ENCODE measurements at regions not wholly inside any gene's neighbourhood (a gene's known extent, or its start where the extent isn't known, plus 50 kb on each side); places are given as distances from the start of the nearest gene placed in this dataset.

DNA sequence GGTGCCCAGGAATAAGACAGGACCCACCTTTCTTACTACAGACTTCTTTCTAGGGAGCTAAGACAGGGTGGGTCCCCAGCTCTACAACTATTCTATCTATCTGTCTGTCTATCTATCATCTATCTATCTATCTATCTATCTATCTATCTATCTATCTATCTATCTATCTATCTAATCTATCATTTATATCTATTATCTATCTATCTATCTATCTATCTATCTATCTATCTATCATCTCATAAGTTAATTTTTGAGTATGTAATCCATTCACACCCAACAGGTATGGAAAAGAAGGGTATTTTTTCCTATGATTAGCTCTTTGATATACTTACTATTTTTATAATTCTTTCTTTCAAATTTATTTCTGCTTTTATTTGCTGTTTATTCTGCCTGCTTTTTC, 55.9 kb downstream of the BAMBI start:
- ChIA-PET POLR2A (no interaction called here), CTCF (interaction anchor here (0.8 kb wide), 1 partner anchor 28 kb away, joined by 3 read pairs; no protein-coding TSS in a partner anchor)
- TF ChIP-seq, protein P1, sequence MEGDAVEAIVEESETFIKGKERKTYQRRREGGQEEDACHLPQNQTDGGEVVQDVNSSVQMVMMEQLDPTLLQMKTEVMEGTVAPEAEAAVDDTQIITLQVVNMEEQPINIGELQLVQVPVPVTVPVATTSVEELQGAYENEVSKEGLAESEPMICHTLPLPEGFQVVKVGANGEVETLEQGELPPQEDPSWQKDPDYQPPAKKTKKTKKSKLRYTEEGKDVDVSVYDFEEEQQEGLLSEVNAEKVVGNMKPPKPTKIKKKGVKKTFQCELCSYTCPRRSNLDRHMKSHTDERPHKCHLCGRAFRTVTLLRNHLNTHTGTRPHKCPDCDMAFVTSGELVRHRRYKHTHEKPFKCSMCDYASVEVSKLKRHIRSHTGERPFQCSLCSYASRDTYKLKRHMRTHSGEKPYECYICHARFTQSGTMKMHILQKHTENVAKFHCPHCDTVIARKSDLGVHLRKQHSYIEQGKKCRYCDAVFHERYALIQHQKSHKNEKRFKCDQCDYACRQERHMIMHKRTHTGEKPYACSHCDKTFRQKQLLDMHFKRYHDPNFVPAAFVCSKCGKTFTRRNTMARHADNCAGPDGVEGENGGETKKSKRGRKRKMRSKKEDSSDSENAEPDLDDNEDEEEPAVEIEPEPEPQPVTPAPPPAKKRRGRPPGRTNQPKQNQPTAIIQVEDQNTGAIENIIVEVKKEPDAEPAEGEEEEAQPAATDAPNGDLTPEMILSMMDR (IDR thresholded peaks at IDR 0.05; ENCODE audit: control extremely low read depth, extremely low read depth, low read depth, missing control alignments) = no peak
- DNase-seq (ENCODE audit: extremely low spot score) = no peak

DNA sequence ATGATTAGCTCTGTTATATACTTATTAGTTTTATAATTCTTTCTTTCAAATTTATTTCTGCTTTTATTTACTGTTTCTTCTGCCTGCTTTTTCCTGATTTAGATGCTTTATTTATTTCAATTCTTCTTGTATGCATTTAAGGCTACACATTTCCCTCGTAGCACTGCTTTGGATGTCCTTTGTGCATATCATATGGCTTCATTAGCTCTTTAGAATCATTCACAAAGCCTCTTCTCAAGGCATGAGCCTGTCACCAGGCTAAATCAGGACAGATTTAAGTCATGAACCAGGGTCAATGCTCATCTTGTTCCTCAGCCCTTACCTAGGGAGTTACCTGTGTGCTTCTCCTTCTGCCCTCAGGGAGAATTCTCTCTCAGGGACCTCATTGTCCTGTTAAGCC, 56.3 kb downstream of the BAMBI start:
- DNase-seq (ENCODE audit: extremely low spot score) = no peak
- ChIA-PET POLR2A (no interaction called here), CTCF (interaction anchor here (0.8 kb wide), 1 partner anchor 28 kb away, joined by 3 read pairs; no protein-coding TSS in a partner anchor)
- TF ChIP-seq, protein P1 (IDR thresholded peaks at IDR 0.05; ENCODE audit: control extremely low read depth, extremely low read depth, low read depth, missing control alignments) = no peak

DNA sequence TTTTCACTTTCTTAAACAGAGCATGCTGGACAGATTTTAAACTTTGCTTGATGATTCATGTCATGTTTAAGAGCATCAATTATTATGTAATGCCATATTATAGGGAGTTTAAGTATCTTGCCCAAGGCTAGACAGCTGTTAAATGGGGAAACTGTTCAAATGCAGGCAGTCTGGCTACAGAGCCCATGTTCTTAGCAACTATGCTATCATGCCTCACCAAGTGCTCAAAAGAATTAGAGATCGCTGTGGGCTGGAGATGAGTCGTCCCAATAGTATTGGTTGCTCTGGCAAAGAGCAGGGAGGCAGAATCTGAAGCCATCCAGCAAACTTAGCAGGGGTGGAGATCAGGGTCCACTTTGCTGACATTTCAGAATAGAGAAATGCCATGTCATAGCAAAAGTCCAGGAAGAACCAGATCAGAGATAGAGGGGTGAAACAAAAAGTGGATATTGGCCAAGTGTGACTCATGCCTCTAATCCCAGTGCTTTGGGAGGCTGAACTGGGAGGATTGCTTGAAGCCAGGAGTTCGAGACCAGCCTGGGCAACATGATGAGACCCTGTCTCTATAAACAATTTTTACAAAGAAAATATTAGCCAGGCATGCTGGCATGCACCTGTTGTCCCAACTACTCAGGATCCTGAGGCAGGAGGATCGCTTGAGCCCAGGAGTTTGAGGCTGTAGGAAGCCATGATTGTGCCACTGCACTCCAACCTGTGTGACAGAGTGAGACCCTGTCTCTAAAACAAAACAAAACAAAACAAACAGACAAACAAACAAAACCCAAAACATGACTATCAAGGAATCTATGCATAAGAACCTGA, 57.8 kb downstream of the BAMBI start:
- no peak for DNase-seq (ENCODE audit: extremely low spot score)
- POLR2A ChIA-PET = no interaction called here
- TF ChIP-seq, protein P1 (IDR thresholded peaks at IDR 0.05; ENCODE audit: control extremely low read depth, extremely low read depth, low read depth, missing control alignments) = no peak
- CTCF ChIA-PET = no interaction called here

DNA sequence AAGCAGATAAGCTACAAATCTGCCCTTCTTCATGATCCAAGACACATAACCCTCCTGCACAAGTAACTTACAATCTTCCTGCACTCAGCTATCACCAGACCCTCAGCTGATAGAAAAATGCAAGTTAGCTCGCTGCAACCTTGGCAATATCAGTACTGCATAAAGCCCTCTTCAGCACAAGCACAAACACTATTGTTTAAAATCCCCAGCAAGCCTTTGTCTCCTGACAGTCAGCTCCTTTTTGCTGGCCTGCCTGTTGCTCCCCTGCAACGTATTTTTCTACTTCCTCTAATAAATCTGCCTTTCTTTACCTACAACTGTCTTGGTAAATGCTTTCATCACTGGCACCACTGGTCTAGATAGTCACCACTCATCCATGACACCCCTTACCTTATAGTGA, 59.8 kb downstream of the BAMBI start:
- DNase-seq (ENCODE audit: extremely low spot score) = no peak
- POLR2A ChIA-PET = no interaction called here
- CTCF ChIA-PET = no interaction called here
- TF ChIP-seq, protein P1 (IDR thresholded peaks at IDR 0.05; ENCODE audit: control extremely low read depth, extremely low read depth, low read depth, missing control alignments) = no peak

DNA sequence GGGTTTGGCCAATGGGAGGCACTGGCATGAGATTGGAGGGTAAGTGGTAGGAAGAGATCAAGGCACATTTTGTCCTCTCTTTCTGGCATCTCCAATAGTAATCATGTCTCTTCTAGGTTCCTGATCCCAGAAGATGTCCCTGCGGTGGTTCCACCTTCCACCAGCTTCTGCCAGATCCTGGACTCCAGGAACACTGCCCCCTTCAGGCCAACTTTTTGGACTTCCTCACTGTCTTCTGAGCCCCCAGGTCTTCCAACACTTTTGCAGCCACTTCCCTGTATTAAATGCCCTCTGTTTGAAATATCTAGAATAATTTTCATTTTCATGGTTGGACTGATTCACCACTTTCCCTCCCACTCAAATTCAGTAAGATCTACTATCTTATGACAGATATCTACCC, 60.9 kb downstream of the BAMBI start:
- no peak for DNase-seq (ENCODE audit: extremely low spot score)
- TF ChIP-seq, protein P1 (IDR thresholded peaks at IDR 0.05; ENCODE audit: control extremely low read depth, extremely low read depth, low read depth, missing control alignments) = no peak
- CTCF ChIA-PET = no interaction called here
- POLR2A ChIA-PET = no interaction called here

DNA sequence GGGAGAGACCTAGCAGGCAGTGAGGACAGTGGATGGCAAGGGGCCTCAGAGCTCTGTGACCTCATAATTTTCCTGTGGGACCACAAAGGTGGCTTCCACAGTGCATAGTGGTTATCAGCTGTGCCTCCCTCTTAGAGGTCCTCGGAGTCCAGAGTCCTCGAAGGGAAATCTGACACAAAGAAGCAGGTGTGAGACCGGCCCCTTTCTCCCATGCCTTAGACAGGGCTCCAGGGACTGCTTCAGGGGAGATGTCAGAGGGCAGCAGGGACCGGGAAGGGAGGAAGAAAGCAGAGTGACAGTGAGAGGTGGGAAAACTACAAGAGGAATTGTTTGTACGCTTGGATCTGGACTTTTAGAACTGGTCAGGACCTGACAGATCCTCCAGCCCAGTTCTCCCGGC, 66.3 kb downstream of the BAMBI start:
- POLR2A ChIA-PET = no interaction called here
- TF ChIP-seq, protein P1 (IDR thresholded peaks at IDR 0.05; ENCODE audit: control extremely low read depth, extremely low read depth, low read depth, missing control alignments) = no peak
- DNase-seq (ENCODE audit: extremely low spot score) = no peak
- CTCF ChIA-PET = no interaction called here

All from GM10248 (cell line).